Transverse colon (tissue), 4 donors: ENCODE measurements at regions not wholly inside any gene's neighbourhood (a gene's known extent, or its start where the extent isn't known, plus 50 kb on each side); places are given as distances from the start of the nearest gene placed in this dataset.

Experiments used
- DNase-seq: peaks from one replicate; pipeline ENCODE4 v3.0.0-alpha.2; 2019
- H3K27ac ChIP-seq, 4 donors: fragments of 200-600 bp; sonication (generic); 2 replicates each; pipeline ENCODE4 v1.5.1; 2016 to 2018; ENCODE audit warnings: inconsistent platforms in 4 of 4
- H3K27me3 ChIP-seq: fragments of 200-600 bp; sonication (generic); 2 replicates; pipeline ENCODE4 v1.5.1; 2017; ENCODE audit warnings: inconsistent platforms
- H3K36me3 ChIP-seq, 4 donors: fragments of 200-600 bp; sonication (generic); 2 replicates each; pipeline ENCODE4 v1.5.1; 2017 to 2019; ENCODE audit warnings: inconsistent platforms in 4 of 4
- H3K4me1 ChIP-seq, 4 donors: fragments of 200-600 bp; sonication (generic); 2 replicates each; pipeline ENCODE4 v1.5.1; 2017 to 2020; ENCODE audit warnings: inconsistent platforms in 4 of 4
- H3K4me3 ChIP-seq, 4 donors: fragments of 200-600 bp; sonication (generic); 1 replicate in 1 of 4; 2 replicates in 3 of 4; pipeline versions ENCODE4 v1.5.1 to v1.6.1; 2017 to 2019; ENCODE audit warnings: inconsistent platforms in 4 of 4
- H3K9me3 ChIP-seq, 2 donors: fragments of 200-600 bp; sonication (generic); 2 replicates each; pipeline ENCODE4 v1.5.1; 2017 to 2019; ENCODE audit warnings: inconsistent platforms in 2 of 2
- EP300 ChIP-seq: sonication (generic); formaldehyde crosslinking; IDR thresholded peaks from one replicate; pipeline ENCODE4 v1.6.1; 2017; ENCODE audit warnings: antibody characterized with exemption, low read depth
- POLR2A ChIP-seq: fragments of 450-650 bp; IDR thresholded peaks from one replicate; pipeline ENCODE4 v1.6.1; 2016; ENCODE audit warnings: antibody characterized with exemption, mild to moderate bottlenecking, moderate library complexity
- POLR2AphosphoS5 ChIP-seq, 3 donors: sonication (generic); formaldehyde crosslinking; IDR thresholded peaks; one replicate each; pipeline ENCODE4 v1.6.1; 2016; ENCODE audit warnings: antibody characterized with exemption in 3 of 3
- WGBS, 2 donors: methylation state at CpG; one replicate each; pipeline ENCODE4 v1.1.5; 2018; ENCODE audit warnings: low coverage in 1 of 2; 5-methylcytosine and 5-hydroxymethylcytosine counted together
- in situ Hi-C, 4 donors: fragments of 200-750 bp; cut with MboI; loops; one replicate each; pipeline versions ENCODE4 v1.15.0 to v1.15.1; 2017; ENCODE audit warnings: low sequenced_read_pairs in 3 of 4, low pct_ligation_motif_present in 1 of 4, low pct_unique_long_range_greater_than_20kb in 1 of 4
- intact Hi-C: fragments of 100-400 bp; cut with DNase I; formaldehyde crosslinking; loops from one replicate; pipeline ENCODE4 v1.15.1; 2023; ENCODE audit warnings: low total_unique reads
- TF ChIP-seq, protein P1 (sequence below), 5 experiments: fragments of 200-600 bp in 3 of 5; fragments of 450-650 bp in 2 of 5; sonication (generic) in 3 of 5; IDR thresholded peaks; 1 replicate in 2 of 5; 2 replicates in 3 of 5; pipeline ENCODE4 v1.5.1; 2016 to 2017; ENCODE audit warnings: antibody characterized with exemption in 5 of 5, inconsistent platforms in 3 of 5, mild to moderate bottlenecking in 2 of 5, moderate library complexity in 1 of 5

DNA sequence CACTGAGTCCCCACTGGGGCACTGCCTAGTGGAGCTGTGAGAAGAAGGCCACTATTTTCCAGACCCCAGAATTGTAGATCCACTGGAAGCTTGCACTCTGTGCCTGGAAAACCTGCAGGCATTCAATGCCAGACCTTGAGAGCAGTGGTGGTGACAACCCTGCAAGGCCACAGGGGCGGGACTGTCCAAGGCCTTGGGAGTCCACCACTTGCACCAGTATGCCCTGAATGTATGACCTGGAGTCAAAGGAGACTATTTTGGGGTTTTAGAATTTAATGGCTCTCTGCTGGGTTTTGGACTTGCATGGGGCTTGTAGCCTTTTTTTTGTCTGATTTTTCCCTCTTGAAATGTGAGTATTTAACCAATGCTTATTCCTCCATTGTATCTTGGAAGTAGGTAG lies 145.8 kb downstream of the MSN start:
- no peak overlapping the region for H3K4me3 ChIP-seq
- no peaks in the 10 kb centered on the region for H3K4me1 ChIP-seq
- 50% methylated on average over 1 of the region's 1 CpG; no CpG with 5 or more reads in 1 of the 2 donors for WGBS, 2 donors
- TF ChIP-seq POLR2AphosphoS5 (IDR thresholded peaks at IDR 0.05) (no peak), POLR2A (no peak), EP300 (no peak)
- TF ChIP-seq, protein P1, sequence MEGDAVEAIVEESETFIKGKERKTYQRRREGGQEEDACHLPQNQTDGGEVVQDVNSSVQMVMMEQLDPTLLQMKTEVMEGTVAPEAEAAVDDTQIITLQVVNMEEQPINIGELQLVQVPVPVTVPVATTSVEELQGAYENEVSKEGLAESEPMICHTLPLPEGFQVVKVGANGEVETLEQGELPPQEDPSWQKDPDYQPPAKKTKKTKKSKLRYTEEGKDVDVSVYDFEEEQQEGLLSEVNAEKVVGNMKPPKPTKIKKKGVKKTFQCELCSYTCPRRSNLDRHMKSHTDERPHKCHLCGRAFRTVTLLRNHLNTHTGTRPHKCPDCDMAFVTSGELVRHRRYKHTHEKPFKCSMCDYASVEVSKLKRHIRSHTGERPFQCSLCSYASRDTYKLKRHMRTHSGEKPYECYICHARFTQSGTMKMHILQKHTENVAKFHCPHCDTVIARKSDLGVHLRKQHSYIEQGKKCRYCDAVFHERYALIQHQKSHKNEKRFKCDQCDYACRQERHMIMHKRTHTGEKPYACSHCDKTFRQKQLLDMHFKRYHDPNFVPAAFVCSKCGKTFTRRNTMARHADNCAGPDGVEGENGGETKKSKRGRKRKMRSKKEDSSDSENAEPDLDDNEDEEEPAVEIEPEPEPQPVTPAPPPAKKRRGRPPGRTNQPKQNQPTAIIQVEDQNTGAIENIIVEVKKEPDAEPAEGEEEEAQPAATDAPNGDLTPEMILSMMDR (IDR thresholded peaks at IDR 0.05) = no peak
- intact Hi-C loops = no loop called here
- no peaks in the 10 kb centered on the region for H3K9me3 ChIP-seq
- H3K27ac ChIP-seq = no peak overlapping the region
- DNase-seq = no peak
- in situ Hi-C loops = no loop called here
- no peaks in the 10 kb centered on the region for H3K36me3 ChIP-seq
- no peaks in the 10 kb centered on the region for H3K27me3 ChIP-seq

DNA sequence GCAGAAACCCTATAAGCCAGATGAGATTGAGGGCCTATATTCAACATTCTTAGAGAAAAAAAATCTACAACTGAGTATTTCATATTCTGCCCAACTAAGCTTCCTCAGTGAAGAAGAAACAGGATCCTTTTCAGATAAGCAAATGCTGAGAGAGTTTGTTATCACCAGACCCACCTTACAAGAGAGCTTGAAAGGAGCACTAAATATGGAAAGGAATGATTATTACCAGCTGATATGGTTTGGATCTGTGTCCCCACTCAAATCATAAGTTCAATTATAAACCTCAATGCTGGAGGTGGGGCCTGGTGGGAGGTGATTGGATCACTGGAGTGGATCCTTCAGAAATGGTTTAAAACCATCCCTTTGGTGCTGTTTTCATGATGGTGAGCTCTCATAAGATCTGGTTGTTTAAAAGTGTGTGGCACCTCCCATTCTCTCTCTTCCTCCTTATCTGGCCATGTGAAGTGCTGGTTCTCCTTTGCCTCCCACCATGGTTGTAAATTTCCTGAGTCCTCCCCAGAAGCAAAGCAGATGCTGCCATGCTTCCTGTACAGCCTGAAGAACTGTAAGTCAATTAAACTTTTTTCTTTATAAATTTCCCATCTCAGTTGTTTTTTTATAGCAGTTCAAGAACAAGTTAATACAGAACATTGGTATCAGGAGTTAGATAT lies 144.2 kb downstream of the MSN start:
- in situ Hi-C loops = no loop called here
- Histone ChIP-seq H3K4me1 (no peaks in the 10 kb centered on the region), H3K4me3 (no peak overlapping the region), H3K9me3 (no peaks in the 10 kb centered on the region), H3K27ac (no peak overlapping the region), H3K27me3 (no peaks in the 10 kb centered on the region), H3K36me3 (no peaks in the 10 kb centered on the region)
- DNase-seq = no peak
- TF ChIP-seq EP300 = no peak
- intact Hi-C loops = no loop called here
